Inflammatory macrophage treated with lipopolysaccharide for 1 hour (primary cell): ENCODE measurements at regions not wholly inside any gene's neighbourhood (a gene's known extent, or its start where the extent isn't known, plus 50 kb on each side); places are given as distances from the start of the nearest gene placed in this dataset.

Experiments used
- DNase-seq, 2 donors: peaks; one replicate each; pipeline ENCODE4 v3.0.0-alpha.2; 2020 to 2022

GRCh38 chr1:4599951-4600481, 54.4 kb upstream of the AJAP1 start:
- no peak for DNase-seq

- no peak for DNase-seq
These were observed 53.6 kb upstream of the AJAP1 start for GRCh38 chr1:4600615-4601460.

- no peak for DNase-seq
These were observed 52.5 kb upstream of the AJAP1 start for GRCh38 chr1:4601941-4602340.

GRCh38 chr1:4602462-4603294, 51.7 kb upstream of the AJAP1 start:
- DNase-seq: no peak

GRCh38 chr1:4603295-4604110, 50.9 kb upstream of the AJAP1 start:
- peak in 1 of 2 donors; percentile 1 for DNase-seq
